NCI-H1930 (cell line): ENCODE measurements at regions not wholly inside any gene's neighbourhood (a gene's known extent, or its start where the extent isn't known, plus 50 kb on each side); places are given as distances from the start of the nearest gene placed in this dataset.

Experiments used
- DNase-seq, 2 experiments: peaks; one replicate each; lab custom pipeline; 2025; lab: John Stamatoyannopoulos, UW

- DNase-seq: no peak
Measured at GRCh38 chr5:8981496-8981895, 564.4 kb downstream of the SEMA5A start.

GRCh38 chr5:8984386-8984785, 561.5 kb downstream of the SEMA5A start:
- no peak for DNase-seq
